Mammary epithelial cell (primary cell): ENCODE measurements at regions not wholly inside any gene's neighbourhood (a gene's known extent, or its start where the extent isn't known, plus 50 kb on each side); places are given as distances from the start of the nearest gene placed in this dataset.

Experiments used
- EZH2 ChIP-seq: IDR thresholded peaks from 2 replicates; pipeline ENCODE4 v1.6.1; 2012; ENCODE audit warnings: low read length, inconsistent platforms, borderline replicate concordance
- TF ChIP-seq, protein P1 (sequence below), 2 donors: IDR thresholded peaks in 1 of 2; conservative IDR thresholded peaks in 1 of 2; 2 replicates each; pipeline ENCODE4 v1.5.1; 2011 to 2012; ENCODE audit warnings: inconsistent platforms in 2 of 2, low read length in 2 of 2, mild to moderate bottlenecking in 2 of 2, control low read depth in 1 of 2, low read depth in 1 of 2; ENCODE audit not compliant: insufficient read depth in 1 of 2; ENCODE audit errors: extremely low read depth in 1 of 2

- TF ChIP-seq, protein P1, sequence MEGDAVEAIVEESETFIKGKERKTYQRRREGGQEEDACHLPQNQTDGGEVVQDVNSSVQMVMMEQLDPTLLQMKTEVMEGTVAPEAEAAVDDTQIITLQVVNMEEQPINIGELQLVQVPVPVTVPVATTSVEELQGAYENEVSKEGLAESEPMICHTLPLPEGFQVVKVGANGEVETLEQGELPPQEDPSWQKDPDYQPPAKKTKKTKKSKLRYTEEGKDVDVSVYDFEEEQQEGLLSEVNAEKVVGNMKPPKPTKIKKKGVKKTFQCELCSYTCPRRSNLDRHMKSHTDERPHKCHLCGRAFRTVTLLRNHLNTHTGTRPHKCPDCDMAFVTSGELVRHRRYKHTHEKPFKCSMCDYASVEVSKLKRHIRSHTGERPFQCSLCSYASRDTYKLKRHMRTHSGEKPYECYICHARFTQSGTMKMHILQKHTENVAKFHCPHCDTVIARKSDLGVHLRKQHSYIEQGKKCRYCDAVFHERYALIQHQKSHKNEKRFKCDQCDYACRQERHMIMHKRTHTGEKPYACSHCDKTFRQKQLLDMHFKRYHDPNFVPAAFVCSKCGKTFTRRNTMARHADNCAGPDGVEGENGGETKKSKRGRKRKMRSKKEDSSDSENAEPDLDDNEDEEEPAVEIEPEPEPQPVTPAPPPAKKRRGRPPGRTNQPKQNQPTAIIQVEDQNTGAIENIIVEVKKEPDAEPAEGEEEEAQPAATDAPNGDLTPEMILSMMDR (conservative IDR thresholded peaks at IDR 0.05 in 1 of 2, IDR thresholded peaks at IDR 0.05 in 1 of 2; ENCODE audit: extremely low read depth in 1 of 2, insufficient read depth in 1 of 2, low read depth in 1 of 2, low read length in 2 of 2): no peak
- TF ChIP-seq EZH2: no peak
These were observed 873.8 kb upstream of the WWC1 start for GRCh38 chr5:167417662-167418061.
